K562 (cell line): ENCODE measurements at regions not wholly inside any gene's neighbourhood (a gene's known extent, or its start where the extent isn't known, plus 50 kb on each side); places are given as distances from the start of the nearest gene placed in this dataset.

ENCODE experiments used
- ATAC-seq: fragments of 200-7000 bp; cut with Tn5 transposase; 3 replicates; pipeline ENCODE4 v1.9.1; 2020; ENCODE audit warnings: moderate library complexity
- BruUV-seq: library from RNA; stranded (reverse); fragments of 400-500 nt; replicated peaks from 2 replicates; lab custom pipeline; 2021; lab: Mats Ljungman, UMichigan
- CTCF ChIA-PET: fragments of 300-600 bp; formaldehyde crosslinking; extraction: SDS; loops from one replicate; lab custom pipeline; 2021; ENCODE audit warnings: low intra/inter-chr PET ratio; lab: Yijun Ruan, JAX
- POLR2A ChIA-PET: fragments of 300-600, 350-650 bp; sonication (Branson Sonifier 250); formaldehyde crosslinking; extraction: SDS; loops from one replicate; lab custom pipeline; 2021; ENCODE audit warnings: antibody characterized with exemption, inconsistent platforms; lab: Yijun Ruan, JAX
- DNase-seq, 4 experiments: peaks; one replicate each; pipeline versions ENCODE4 v3.0.0 to v3.0.0-alpha.2; 2011 to 2018; ENCODE audit warnings: low spot score in 3 of 4, mixed read lengths in 3 of 4; ENCODE audit errors: extremely low read depth in 1 of 4
- FAIRE-seq: peaks from 2 replicates; lab custom pipeline; 2011; peaks lifted over from hg19 to GRCh38; lab: Jason Lieb, UNC
- H2AFZ ChIP-seq: 2 replicates; pipeline ENCODE4 v1.6.0; 2011; ENCODE audit warnings: low read depth, low read length, control low read depth, inconsistent platforms
- H3K27ac ChIP-seq: fragments of 200-600 bp; 3 replicates; pipeline ENCODE4 v1.8.0; 2011; ENCODE audit warnings: low read depth, mild to moderate bottlenecking, control low read depth, inconsistent platforms, low read length, moderate library complexity, mixed read lengths; ENCODE audit errors: extremely low read depth
- H3K27me3 ChIP-seq, 2 experiments: fragments of 300-600 bp in 1 of 2; 2 replicates in 1 of 2; 3 replicates in 1 of 2; pipeline versions ENCODE4 v1.6.0 to v1.8.0; 2011; ENCODE audit warnings: inconsistent platforms in 2 of 2, low read length in 2 of 2, mild to moderate bottlenecking in 1 of 2, mixed read lengths in 1 of 2, moderate library complexity in 1 of 2; ENCODE audit not compliant: control insufficient read depth in 2 of 2, insufficient read depth in 2 of 2
- H3K36me3 ChIP-seq: fragments of 300-600 bp; 3 replicates; pipeline ENCODE4 v1.8.0; 2011; ENCODE audit warnings: mild to moderate bottlenecking, low read length, inconsistent platforms; ENCODE audit not compliant: control insufficient read depth, insufficient read depth
- H3K4me1 ChIP-seq, 2 experiments: fragments of 200-600 bp in 1 of 2; replicated peaks in 1 of 2; 2 replicates in 1 of 2; 3 replicates in 1 of 2; pipeline versions ENCODE4 v1.5.1 to v1.8.0; 2011; ENCODE audit warnings: inconsistent platforms in 2 of 2, low read length in 2 of 2, mild to moderate bottlenecking in 1 of 2, mixed read lengths in 1 of 2, moderate library complexity in 1 of 2; ENCODE audit not compliant: control insufficient read depth in 2 of 2, insufficient read depth in 2 of 2
- H3K4me2 ChIP-seq: 2 replicates; pipeline ENCODE4 v1.6.1; 2011; ENCODE audit warnings: low read length, control low read depth, inconsistent platforms, mixed read lengths; ENCODE audit not compliant: insufficient read depth
- H3K4me3 ChIP-seq: fragments of 200-600 bp; sonication (generic), shearing (Covaris generic); 2 replicates; pipeline ENCODE4 v1.5.1; 2016; ENCODE audit warnings: control low read depth, inconsistent platforms
- H3K79me2 ChIP-seq: fragments of 200-600 bp; 3 replicates; pipeline ENCODE4 v1.8.0; 2011; ENCODE audit warnings: low read length, inconsistent platforms; ENCODE audit not compliant: control insufficient read depth, insufficient read depth
- H3K9ac ChIP-seq, 2 experiments: 2 replicates each; pipeline versions ENCODE4 v1.6.0 to v1.6.1; 2011; ENCODE audit warnings: low read depth in 2 of 2, low read length in 2 of 2, control low read depth in 1 of 2, inconsistent platforms in 1 of 2, mild to moderate bottlenecking in 1 of 2, mixed read lengths in 1 of 2; ENCODE audit not compliant: insufficient read depth in 1 of 2
- H3K9me1 ChIP-seq: one replicate; pipeline ENCODE4 v1.6.0; 2011; ENCODE audit warnings: inconsistent platforms, mild to moderate bottlenecking, low read length, moderate library complexity; ENCODE audit not compliant: control insufficient read depth, insufficient read depth
- H3K9me3 ChIP-seq: replicated peaks from 2 replicates; pipeline ENCODE4 v1.5.1; 2011; ENCODE audit warnings: low read depth, low read length, inconsistent platforms; ENCODE audit not compliant: control insufficient read depth, insufficient read depth
- H4K20me1 ChIP-seq: replicated peaks from 2 replicates; pipeline ENCODE4 v1.6.1; 2011; ENCODE audit warnings: low read length, inconsistent platforms, mixed read lengths; ENCODE audit not compliant: control insufficient read depth, insufficient read depth
- ATF1 ChIP-seq, 2 experiments: fragments of 450-650 bp in 1 of 2; IDR thresholded peaks; 2 replicates each; pipeline ENCODE4 v1.6.1; 2016; ENCODE audit warnings: missing compliant biosample characterization in 1 of 2, missing genetic modification characterization in 1 of 2
- FOXA3 ChIP-seq, 2 experiments: fragments of 450-650 bp in 1 of 2; sonication (generic) in 1 of 2; formaldehyde crosslinking; IDR thresholded peaks in 1 of 2; conservative IDR thresholded peaks in 1 of 2; 2 replicates each; pipeline versions ENCODE4 v1.4.0 to v1.8.0; 2020 to 2022; ENCODE audit warnings: mild to moderate bottlenecking in 2 of 2, missing genetic modification reagents in 1 of 2
- HDAC1 ChIP-seq, 2 experiments: fragments of 450-650 bp; IDR thresholded peaks; 2 replicates each; pipeline ENCODE4 v1.6.1; 2016 to 2017; ENCODE audit warnings: inconsistent platforms in 1 of 2, mild to moderate bottlenecking in 1 of 2, moderate library complexity in 1 of 2
- JUN ChIP-seq, 2 experiments: sonication (generic) in 1 of 2; formaldehyde crosslinking in 1 of 2; IDR thresholded peaks; 2 replicates each; pipeline versions ENCODE4 v1.6.1 to v1.8.0; 2012 to 2022; ENCODE audit warnings: borderline replicate concordance in 2 of 2, mild to moderate bottlenecking in 2 of 2, improper control_type of control experiment in 1 of 2, low read depth in 1 of 2, low read length in 1 of 2, missing genetic modification reagents in 1 of 2
- MAFK ChIP-seq: IDR thresholded peaks from 2 replicates; pipeline ENCODE4 v1.6.1; 2011; ENCODE audit warnings: low read length, improper control_type of control experiment
- MEIS2 ChIP-seq: fragments of 450-650 bp; IDR thresholded peaks from 2 replicates; pipeline ENCODE4 v1.6.1; 2014; ENCODE audit warnings: mild to moderate bottlenecking; ENCODE audit not compliant: partially characterized antibody
- NUFIP1 ChIP-seq: fragments of 450-650 bp; IDR thresholded peaks from 2 replicates; pipeline ENCODE4 v1.6.1; 2018; ENCODE audit not compliant: partially characterized antibody
- PBX2 ChIP-seq, 2 experiments: IDR thresholded peaks in 1 of 2; conservative IDR thresholded peaks in 1 of 2; 2 replicates each; pipeline ENCODE4 v1.6.1; 2016; ENCODE audit warnings: low read depth in 2 of 2, mild to moderate bottlenecking in 1 of 2, missing compliant biosample characterization in 1 of 2, missing genetic modification characterization in 1 of 2, moderate library complexity in 1 of 2
- POU5F1 ChIP-seq: fragments of 150-350 bp; IDR thresholded peaks from 2 replicates; pipeline ENCODE4 v1.6.1; 2014; ENCODE audit warnings: borderline replicate concordance, low read length, low read depth, mild to moderate bottlenecking; ENCODE audit not compliant: partially characterized antibody
- RBM22 ChIP-seq: fragments of 200-400 bp; formaldehyde crosslinking; IDR thresholded peaks from 2 replicates; pipeline ENCODE4 v1.6.1; 2018; ENCODE audit warnings: low read length, low read depth; ENCODE audit not compliant: poor library complexity, severe bottlenecking
- SIRT6 ChIP-seq: IDR thresholded peaks from one replicate; pipeline ENCODE4 v1.6.1; 2012; ENCODE audit warnings: low read depth, mild to moderate bottlenecking, control low read depth, inconsistent platforms, low read length, moderate library complexity
- TAF7 ChIP-seq: fragments of 450-650 bp; IDR thresholded peaks from 2 replicates; pipeline ENCODE4 v1.6.1; 2016; ENCODE audit warnings: missing genetic modification characterization, missing compliant biosample characterization
- ZNF354B ChIP-seq: fragments of 250-450 bp; sonication (Bioruptor Pico); IDR thresholded peaks from 2 replicates; pipeline ENCODE4 v1.4.0; 2020
- ZNF583 ChIP-seq: fragments of 250-450 bp; sonication (Bioruptor Pico); IDR thresholded peaks from 2 replicates; pipeline ENCODE4 v1.4.0; 2020
- ZNF644 ChIP-seq: fragments of 200-800 bp; sonication (Bioruptor generic); IDR thresholded peaks from 2 replicates; pipeline ENCODE4 v1.6.1; 2016; ENCODE audit warnings: low read depth, missing genetic modification characterization, missing compliant biosample characterization
- ZNF717 ChIP-seq: fragments of 250-450 bp; sonication (Bioruptor Pico); IDR thresholded peaks from 2 replicates; pipeline ENCODE4 v1.5.0; 2021
- WGBS: fragments of 100-300 bp; shearing (Covaris generic); methylation state at CpG from one replicate; pipeline ENCODE4 v1.1.6; 2016; ENCODE audit warnings: low coverage, mixed read lengths; ENCODE audit not compliant: insufficient coverage; ENCODE audit errors: missing lambda C conversion rate; 5-methylcytosine and 5-hydroxymethylcytosine counted together
- in situ Hi-C: fragments of 300-500 bp; cut with MboI; formaldehyde crosslinking; loops from 4 replicates; pipeline ENCODE4 v1.15.0; 2018; ENCODE audit warnings: inconsistent platforms, mixed read lengths
- intact Hi-C: fragments of 100-400 bp; cut with micrococcal nuclease; formaldehyde crosslinking; loops from 2 replicates; pipeline ENCODE4 v1.14.2; 2022

GRCh38 chr10:3465406-3465891 lies 292.9 kb upstream of the PITRM1 start (continued):
- TF ChIP-seq JUN (IDR thresholded peaks at IDR 0.05; ENCODE audit: borderline replicate concordance, low read depth, low read length) (no peak), JUN (CRISPR knock-in tag; IDR thresholded peaks at IDR 0.05; ENCODE audit: borderline replicate concordance) (no peak), POU5F1 (no peak), MAFK (no peak), ZNF583 (no peak), RBM22 (no peak), ZNF354B (no peak), ATF1 (CRISPR knock-in tag; IDR thresholded peaks at IDR 0.05) (no peak), ATF1 (tag; IDR thresholded peaks at IDR 0.05) (no peak), HDAC1 (IDR thresholded peaks at IDR 0.05) (no peak), NUFIP1 (no peak)

- CTCF ChIA-PET: no interaction called here
- no peaks in the 10 kb centered on the region for H3K36me3 ChIP-seq
- peaks cover 3% of the 10 kb centered on the region; the same call in 1 of the 2 replicates for H4K20me1 ChIP-seq
- BruUV-seq: no TSS peak
- no peaks in the 10 kb centered on the region for H3K9me1 ChIP-seq
- no peak overlapping the region for H3K9ac ChIP-seq
- H3K4me3 ChIP-seq: no peak overlapping the region
- no peak overlapping the region for H3K27ac ChIP-seq
- H3K4me2 ChIP-seq: no peak overlapping the region
- H3K79me2 ChIP-seq: no peaks in the 10 kb centered on the region
- in situ Hi-C loops (no loop called here), intact Hi-C loops (no loop called here)
- no peaks in the 10 kb centered on the region; a peak in 2 of 5 replicates for H3K4me1 ChIP-seq
- peaks cover 2 to 11% of the 10 kb centered on the region in 2 experiments; a peak in 2 of 5 replicates for H3K27me3 ChIP-seq
- POLR2A ChIA-PET: interaction anchor here (0.6 to 1.4 kb wide), 4 partner anchors 10 to 1092 kb away, joined by 3 to 4 read pairs (median 3); no protein-coding TSS in a partner anchor
- no peak for DNase-seq
- TF ChIP-seq FOXA3 (CRISPR knock-in tag; conservative IDR thresholded peaks at IDR 0.05 in 1 of 2, IDR thresholded peaks at IDR 0.05 in 1 of 2): peak in 1 of 2 experiments; percentile 82; a peak in 2 of 4 replicates
- TF ChIP-seq ZNF717: no peak
- TF ChIP-seq MEIS2: peak; percentile 61
- no peak for TF ChIP-seq SIRT6
- TF ChIP-seq ZNF644: no peak
- no peak for TF ChIP-seq TAF7 (tag)
- no peak for TF ChIP-seq PBX2 (CRISPR knock-in tag; IDR thresholded peaks at IDR 0.05; ENCODE audit: low read depth)
- TF ChIP-seq PBX2 (tag; conservative IDR thresholded peaks at IDR 0.05; ENCODE audit: low read depth): peak; percentile 31; the same call in 1 of the 2 replicates
- TF ChIP-seq, all 486 proteins: peak for 3
- H2AFZ ChIP-seq: no peak overlapping the region
- no peak for ATAC-seq
- H3K9me3 ChIP-seq: no peaks in the 10 kb centered on the region
- WGBS: 5% methylated on average over 9 of the region's 9 CpGs
- no peak for FAIRE-seq
These were observed 292.3 kb upstream of the PITRM1 start for GRCh38 chr10:3464760-3465405.
